ENCODE measurements at regions not wholly inside any gene's neighbourhood (a gene's known extent, or its start where the extent isn't known, plus 50 kb on each side); places are given as distances from the start of the nearest gene placed in this dataset.

GRCh38 chr1:218659911-218660677 is 315.0 kb downstream of the TGFB2 start:
- Mint-ChIP-seq H3K9me3 (no peaks in the 10 kb centered on the region), H3K4me1 (peaks cover 38% of the 10 kb centered on the region), H3K27me3 (ENCODE audit: low read depth, poor library complexity) (no peaks in the 10 kb centered on the region), H3K4me3 (no peak overlapping the region), H3K36me3 (ENCODE audit: low read depth) (no peaks in the 10 kb centered on the region), H3K27ac (peak overlapping the region; percentile 93)
- no peak for DNase-seq
- TF ChIP-seq, protein P1, sequence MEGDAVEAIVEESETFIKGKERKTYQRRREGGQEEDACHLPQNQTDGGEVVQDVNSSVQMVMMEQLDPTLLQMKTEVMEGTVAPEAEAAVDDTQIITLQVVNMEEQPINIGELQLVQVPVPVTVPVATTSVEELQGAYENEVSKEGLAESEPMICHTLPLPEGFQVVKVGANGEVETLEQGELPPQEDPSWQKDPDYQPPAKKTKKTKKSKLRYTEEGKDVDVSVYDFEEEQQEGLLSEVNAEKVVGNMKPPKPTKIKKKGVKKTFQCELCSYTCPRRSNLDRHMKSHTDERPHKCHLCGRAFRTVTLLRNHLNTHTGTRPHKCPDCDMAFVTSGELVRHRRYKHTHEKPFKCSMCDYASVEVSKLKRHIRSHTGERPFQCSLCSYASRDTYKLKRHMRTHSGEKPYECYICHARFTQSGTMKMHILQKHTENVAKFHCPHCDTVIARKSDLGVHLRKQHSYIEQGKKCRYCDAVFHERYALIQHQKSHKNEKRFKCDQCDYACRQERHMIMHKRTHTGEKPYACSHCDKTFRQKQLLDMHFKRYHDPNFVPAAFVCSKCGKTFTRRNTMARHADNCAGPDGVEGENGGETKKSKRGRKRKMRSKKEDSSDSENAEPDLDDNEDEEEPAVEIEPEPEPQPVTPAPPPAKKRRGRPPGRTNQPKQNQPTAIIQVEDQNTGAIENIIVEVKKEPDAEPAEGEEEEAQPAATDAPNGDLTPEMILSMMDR (IDR thresholded peaks at IDR 0.05) = no peak

- Mint-ChIP-seq H3K36me3 (ENCODE audit: low read depth) (no peaks in the 10 kb centered on the region), H3K4me1 (peaks cover 33% of the 10 kb centered on the region), H3K9me3 (no peaks in the 10 kb centered on the region), H3K27me3 (ENCODE audit: low read depth, poor library complexity) (no peaks in the 10 kb centered on the region), H3K27ac (peak overlapping the region; percentile 93), H3K4me3 (no peak overlapping the region)
- TF ChIP-seq, protein P1 (IDR thresholded peaks at IDR 0.05) = no peak
- no peak for DNase-seq
Measured at GRCh38 chr1:218660678-218661053, 315.5 kb downstream of the TGFB2 start.

- no peaks in the 10 kb centered on the region for H3K27me3 Mint-ChIP-seq (ENCODE audit: low read depth, poor library complexity)
Measured at GRCh38 chr1:218661411-218661810, 316.3 kb downstream of the TGFB2 start.

DNA sequence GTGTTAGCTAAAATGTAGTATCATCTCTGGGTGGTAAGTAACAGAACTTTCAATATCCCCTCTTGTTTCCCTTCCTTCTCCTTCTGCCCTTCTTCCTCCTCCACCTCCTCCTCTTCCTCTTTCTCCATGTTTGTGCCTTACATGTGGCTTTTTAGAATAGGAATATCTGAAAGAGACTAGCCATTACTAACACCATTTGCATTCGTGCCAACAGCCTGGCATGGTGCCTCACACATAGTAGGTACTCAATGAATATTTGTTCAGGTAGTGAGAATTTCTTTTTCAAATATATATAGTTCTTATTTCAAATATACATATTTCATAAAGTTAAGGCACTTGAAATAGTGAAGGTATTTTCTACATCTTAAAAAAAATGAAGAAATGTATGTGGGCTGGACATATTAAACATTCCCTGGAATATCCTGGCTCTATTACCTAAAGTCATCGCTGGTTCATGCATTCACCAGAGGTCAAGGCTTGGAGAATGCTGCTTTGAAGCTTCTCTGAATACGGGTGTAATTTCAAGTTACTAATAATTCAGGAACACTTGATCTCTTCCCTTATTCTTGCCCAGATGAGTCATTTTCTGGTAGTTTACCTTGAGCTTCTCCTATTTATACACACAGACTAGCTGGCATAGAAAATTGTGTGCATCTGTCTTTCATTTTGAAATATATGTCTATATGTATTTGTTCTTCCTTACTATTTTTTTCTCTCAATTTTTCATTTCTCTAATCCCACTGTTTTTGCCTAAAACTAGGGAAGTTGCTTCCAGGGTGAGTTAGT is 319.4 kb downstream of the TGFB2 start:
- H3K4me3 Mint-ChIP-seq = no peak overlapping the region
- peaks cover 20% of the 10 kb centered on the region for H3K9me3 Mint-ChIP-seq
- TF ChIP-seq, protein P1 (IDR thresholded peaks at IDR 0.05) = no peak
- peaks cover 3% of the 10 kb centered on the region for H3K27me3 Mint-ChIP-seq (ENCODE audit: low read depth, poor library complexity)
- no peak for DNase-seq
- H3K4me1 Mint-ChIP-seq = peaks cover 25% of the 10 kb centered on the region
- H3K36me3 Mint-ChIP-seq (ENCODE audit: low read depth) = peaks cover 5% of the 10 kb centered on the region
- H3K27ac Mint-ChIP-seq = no peak overlapping the region

More at GRCh38 chr1:218661411-218661810, 316.3 kb downstream of the TGFB2 start:
- Mint-ChIP-seq H3K36me3 (ENCODE audit: low read depth) (no peaks in the 10 kb centered on the region), H3K9me3 (peaks cover 4% of the 10 kb centered on the region), H3K4me3 (no peak overlapping the region), H3K4me1 (peaks cover 27% of the 10 kb centered on the region), H3K27ac (no peak overlapping the region)
- no peak for DNase-seq
- TF ChIP-seq, protein P1 (IDR thresholded peaks at IDR 0.05) = no peak

GRCh38 chr1:218665221-218665620 is 320.1 kb downstream of the TGFB2 start:
- peaks cover 26% of the 10 kb centered on the region for H3K9me3 Mint-ChIP-seq
- no peak for DNase-seq

More at GRCh38 chr1:218665221-218665620, 320.1 kb downstream of the TGFB2 start:
- peaks cover 11% of the 10 kb centered on the region for H3K36me3 Mint-ChIP-seq (ENCODE audit: low read depth)
- TF ChIP-seq, protein P1 (IDR thresholded peaks at IDR 0.05) = no peak
- H3K4me3 Mint-ChIP-seq = no peak overlapping the region
- H3K4me1 Mint-ChIP-seq = peaks cover 18% of the 10 kb centered on the region
- no peak overlapping the region for H3K27ac Mint-ChIP-seq
- H3K27me3 Mint-ChIP-seq (ENCODE audit: low read depth, poor library complexity) = peaks cover 3% of the 10 kb centered on the region
